GM12878 (cell line): ENCODE measurements at regions not wholly inside any gene's neighbourhood (a gene's known extent, or its start where the extent isn't known, plus 50 kb on each side); places are given as distances from the start of the nearest gene placed in this dataset.

ENCODE experiments used
- ATAC-seq: fragments of 200-7000 bp; cut with Tn5 transposase; 3 replicates; pipeline ENCODE4 v1.9.1; 2020; ENCODE audit warnings: mild to moderate bottlenecking, moderate library complexity
- BruUV-seq: library from RNA; stranded (reverse); fragments of 400-500 nt; replicated peaks from 2 replicates; lab custom pipeline; 2021; lab: Mats Ljungman, UMichigan
- CTCF ChIA-PET: fragments of 300-600 bp; sonication (Branson Sonifier 250); formaldehyde crosslinking; extraction: SDS; loops from one replicate; lab custom pipeline; 2021; ENCODE audit warnings: inconsistent platforms; lab: Yijun Ruan, JAX
- POLR2A ChIA-PET: fragments of 350-600 bp; formaldehyde crosslinking; extraction: SDS; loops from one replicate; lab custom pipeline; 2021; ENCODE audit warnings: inconsistent platforms; lab: Charles Lee
- RAD21 ChIA-PET: fragments of 300-600 bp; sonication (Branson Sonifier 250); formaldehyde crosslinking; loops from one replicate; lab custom pipeline; 2023; ENCODE audit warnings: antibody characterized with exemption; ENCODE audit not compliant: unreplicated experiment; lab: Charles Lee
- SMC1A ChIA-PET: fragments of 300-600 bp; sonication (Branson Sonifier 250); formaldehyde crosslinking; loops from one replicate; lab custom pipeline; 2023; ENCODE audit not compliant: unreplicated experiment, uncharacterized antibody; lab: Charles Lee
- DNase-seq: peaks from one replicate; pipeline ENCODE4 v3.0.0-alpha.2; 2011; ENCODE audit warnings: low read depth, low spot score
- FAIRE-seq: peaks from 3 replicates; lab custom pipeline; 2011; peaks lifted over from hg19 to GRCh38; lab: Jason Lieb, UNC
- H2AFZ ChIP-seq: 2 replicates; pipeline ENCODE4 v1.6.0; 2011; ENCODE audit warnings: low read depth, low read length, control low read depth; ENCODE audit not compliant: control insufficient read depth
- H3K27ac ChIP-seq: 2 replicates; pipeline ENCODE4 v1.5.1; 2011; ENCODE audit warnings: control low read depth; ENCODE audit not compliant: control insufficient read depth, insufficient read depth
- H3K27me3 ChIP-seq, 2 experiments: replicated peaks in 1 of 2; 2 replicates each; pipeline versions ENCODE4 v1.6.0 to v1.6.1; 2011; ENCODE audit warnings: low read length in 1 of 2; ENCODE audit not compliant: control insufficient read depth in 2 of 2, insufficient read depth in 2 of 2
- H3K36me3 ChIP-seq, 2 experiments: 2 replicates each; pipeline ENCODE4 v1.5.1; 2011; ENCODE audit warnings: low read length in 1 of 2; ENCODE audit not compliant: control insufficient read depth in 2 of 2, insufficient read depth in 2 of 2
- H3K4me1 ChIP-seq: 2 replicates; pipeline ENCODE4 v1.6.1; 2011; ENCODE audit warnings: mild to moderate bottlenecking, low read length, moderate library complexity, mixed read lengths; ENCODE audit not compliant: control insufficient read depth, insufficient read depth
- H3K4me2 ChIP-seq: 2 replicates; pipeline ENCODE4 v1.6.0; 2011; ENCODE audit warnings: control low read depth; ENCODE audit not compliant: control insufficient read depth, insufficient read depth
- H3K4me3 ChIP-seq: fragments of 200-600 bp; sonication (generic); 2 replicates; pipeline ENCODE4 v1.5.1; 2016
- H3K79me2 ChIP-seq: 2 replicates; pipeline ENCODE4 v1.6.0; 2011; ENCODE audit warnings: low read length; ENCODE audit not compliant: control insufficient read depth, insufficient read depth
- H3K9ac ChIP-seq: 2 replicates; pipeline ENCODE4 v1.8.0; 2011; ENCODE audit warnings: low read length, control low read depth, mixed read lengths; ENCODE audit not compliant: control insufficient read depth, insufficient read depth
- H3K9me3 ChIP-seq: replicated peaks from 3 replicates; pipeline ENCODE4 v1.5.1; 2011; ENCODE audit warnings: mild to moderate bottlenecking, low read length; ENCODE audit not compliant: control insufficient read depth, insufficient read depth
- H4K20me1 ChIP-seq: 2 replicates; pipeline ENCODE4 v1.6.0; 2011; ENCODE audit not compliant: control insufficient read depth, insufficient read depth
- BACH1 ChIP-seq: fragments of 450-650 bp; IDR thresholded peaks from 2 replicates; pipeline ENCODE4 v1.6.1; 2017; ENCODE audit warnings: mild to moderate bottlenecking, borderline replicate concordance
- ESRRA ChIP-seq: IDR thresholded peaks from 2 replicates; pipeline ENCODE4 v1.6.1; 2012; ENCODE audit warnings: mild to moderate bottlenecking, low read length, improper control_type of control experiment
- FOS ChIP-seq: IDR thresholded peaks from 3 replicates; pipeline ENCODE4 v1.6.1; 2011; ENCODE audit warnings: borderline replicate concordance; ENCODE audit not compliant: insufficient read length; ENCODE audit errors: extremely low read depth
- IRF4 ChIP-seq: IDR thresholded peaks from 2 replicates; pipeline ENCODE4 v1.6.1; 2011; ENCODE audit warnings: low read depth, low read length
- KLF5 ChIP-seq: fragments of 450-650 bp; IDR thresholded peaks from 2 replicates; pipeline ENCODE4 v1.6.1; 2014; ENCODE audit warnings: mild to moderate bottlenecking; ENCODE audit not compliant: partially characterized antibody
- PAX5 ChIP-seq: IDR thresholded peaks from 2 replicates; pipeline ENCODE4 v1.6.1; 2011; ENCODE audit warnings: low read depth, low read length, borderline replicate concordance
- RELA ChIP-seq: fragments of 450-650 bp; IDR thresholded peaks from 2 replicates; pipeline ENCODE4 v1.8.0; 2014; ENCODE audit warnings: borderline replicate concordance; ENCODE audit not compliant: partially characterized antibody
- RFX5 ChIP-seq: IDR thresholded peaks from 2 replicates; pipeline ENCODE4 v1.6.1; 2011; ENCODE audit warnings: low read depth, low read length, improper control_type of control experiment
- SIX5 ChIP-seq: IDR thresholded peaks from 2 replicates; pipeline ENCODE4 v1.6.1; 2011; ENCODE audit warnings: mild to moderate bottlenecking, low read depth, low read length, moderate library complexity; ENCODE audit not compliant: severe bottlenecking
- SPI1 ChIP-seq: IDR thresholded peaks from 2 replicates; pipeline ENCODE4 v1.6.1; 2011; ENCODE audit warnings: low read depth, mild to moderate bottlenecking, low read length, moderate library complexity, borderline replicate concordance; ENCODE audit not compliant: insufficient read depth
- WGBS: methylation state at CpG from one replicate; pipeline ENCODE4 v1.1.6; 2016; ENCODE audit warnings: low lambda C conversion rate; ENCODE audit not compliant: insufficient replicate concordance, insufficient coverage; ENCODE audit errors: missing lambda C conversion rate; 5-methylcytosine and 5-hydroxymethylcytosine counted together
- in situ Hi-C: fragments of 300-500 bp; cut with MboI; formaldehyde crosslinking; loops from 9 replicates; pipeline ENCODE4 v1.14.3; 2018; ENCODE audit warnings: mixed read lengths
- intact Hi-C: fragments of 100-400 bp; cut with micrococcal nuclease; formaldehyde crosslinking; loops from one replicate; pipeline ENCODE4 v1.14.2; 2022; ENCODE audit not compliant: unreplicated experiment
- TF ChIP-seq, protein P1 (sequence below): IDR thresholded peaks from 2 replicates; pipeline ENCODE4 v1.6.1; 2012; ENCODE audit warnings: low read depth, low read length, improper control_type of control experiment
- TF ChIP-seq, protein P2 (sequence below): fragments of 450-650 bp; IDR thresholded peaks from 2 replicates; pipeline ENCODE4 v1.6.1; 2017; ENCODE audit warnings: mild to moderate bottlenecking, moderate library complexity

DNA sequence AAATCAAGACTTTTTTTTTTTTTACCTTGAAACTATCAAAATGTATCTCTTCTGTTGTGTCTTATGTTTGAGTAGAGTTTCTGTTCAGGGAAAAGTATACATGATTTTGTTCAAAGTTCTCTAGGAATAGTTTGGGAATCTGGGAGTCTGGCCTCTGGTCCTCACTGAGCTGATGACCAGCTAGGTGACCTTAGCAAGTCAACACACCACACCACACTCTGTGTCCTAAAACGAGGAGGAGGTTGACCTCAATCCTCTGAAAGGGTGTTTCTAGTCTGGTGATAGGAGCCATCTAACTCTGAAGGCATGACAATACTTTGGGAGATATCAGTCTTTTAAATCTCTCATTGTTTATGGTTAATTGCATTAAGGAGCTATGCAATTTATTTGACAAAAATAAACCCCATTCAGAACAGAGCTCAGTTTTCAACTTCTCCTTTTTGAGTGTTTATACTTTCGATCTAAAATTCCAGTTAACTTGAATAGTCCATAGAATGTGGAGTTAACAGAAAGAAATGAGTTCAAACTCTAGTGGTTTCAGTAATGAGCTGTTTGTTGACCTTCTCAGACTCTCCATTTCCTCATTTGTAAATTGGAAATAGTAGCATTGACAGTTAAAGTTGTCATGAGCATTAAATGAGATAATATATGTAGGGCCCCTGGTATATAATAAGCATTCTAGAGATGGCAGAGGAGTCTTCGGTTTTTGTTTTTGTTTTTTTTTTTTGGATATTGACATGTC lies 112.2 kb upstream of the LRRN1 start:
- ATAC-seq, result no peak
- Histone ChIP-seq H3K79me2 (no peaks in the 10 kb centered on the region), H2AFZ (no peak overlapping the region), H3K4me2 (no peak overlapping the region), H3K36me3 (no peaks in the 10 kb centered on the region), H4K20me1 (no peaks in the 10 kb centered on the region), H3K27ac (no peak overlapping the region), H3K9ac (no peak overlapping the region), H3K27me3 (no peaks in the 10 kb centered on the region), H3K4me3 (no peak overlapping the region), H3K9me3 (no peaks in the 10 kb centered on the region), H3K4me1 (no peaks in the 10 kb centered on the region)
- SMC1A ChIA-PET, result interaction anchor here (0.8 to 1.0 kb wide), 2 partner anchors 11 to 19 kb away, joined by 3 read pairs; no protein-coding TSS in a partner anchor
- no TSS peak for BruUV-seq
- RAD21 ChIA-PET, result no interaction called here
- POLR2A ChIA-PET, result no interaction called here
- WGBS, result 4% methylated on average over 3 of the region's 3 CpGs
- DNase-seq, result no peak
- no peak for FAIRE-seq
- in situ Hi-C loops, result no loop called here
- intact Hi-C loops, result no loop called here
- TF ChIP-seq ESRRA (no peak), PAX5 (no peak), SPI1 (0 out of 2 replicates have a peak, but pooled peaks have one; percentile 4)
- CTCF ChIA-PET, result no interaction called here

DNA sequence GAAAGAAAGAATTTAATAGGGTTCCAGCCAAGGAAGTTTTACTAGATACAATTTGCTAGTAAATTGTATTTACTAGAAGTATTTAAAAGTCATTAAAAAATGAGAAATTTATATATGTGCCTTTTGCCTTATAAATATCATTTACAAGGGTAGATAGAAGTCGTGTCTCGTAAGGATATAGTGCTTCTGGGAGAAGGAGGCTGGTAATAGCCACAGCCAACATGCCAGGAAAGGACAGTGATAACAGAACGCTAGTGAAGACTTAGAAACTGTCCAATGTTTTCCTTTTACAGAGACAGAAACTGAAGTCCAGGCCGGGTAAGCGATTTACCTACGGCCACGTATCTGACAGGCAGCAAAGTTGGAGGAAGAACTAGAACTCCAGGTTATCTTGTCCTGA lies 113.5 kb upstream of the LRRN1 start:
- Histone ChIP-seq H3K4me2 (no peak overlapping the region), H3K9ac (no peak overlapping the region), H3K4me3 (no peak overlapping the region), H3K27ac (no peak overlapping the region), H3K4me1 (no peaks in the 10 kb centered on the region), H3K36me3 (no peaks in the 10 kb centered on the region), H3K9me3 (no peaks in the 10 kb centered on the region), H3K27me3 (no peaks in the 10 kb centered on the region), H4K20me1 (no peaks in the 10 kb centered on the region), H2AFZ (no peak overlapping the region), H3K79me2 (no peaks in the 10 kb centered on the region)
- no peak for FAIRE-seq
- no peak for ATAC-seq
- TF ChIP-seq SIX5 (no peak), FOS (no peak), IRF4 (no peak), KLF5 (no peak), RELA (no peak), RFX5 (no peak), BACH1 (no peak)
- TF ChIP-seq, protein P1, sequence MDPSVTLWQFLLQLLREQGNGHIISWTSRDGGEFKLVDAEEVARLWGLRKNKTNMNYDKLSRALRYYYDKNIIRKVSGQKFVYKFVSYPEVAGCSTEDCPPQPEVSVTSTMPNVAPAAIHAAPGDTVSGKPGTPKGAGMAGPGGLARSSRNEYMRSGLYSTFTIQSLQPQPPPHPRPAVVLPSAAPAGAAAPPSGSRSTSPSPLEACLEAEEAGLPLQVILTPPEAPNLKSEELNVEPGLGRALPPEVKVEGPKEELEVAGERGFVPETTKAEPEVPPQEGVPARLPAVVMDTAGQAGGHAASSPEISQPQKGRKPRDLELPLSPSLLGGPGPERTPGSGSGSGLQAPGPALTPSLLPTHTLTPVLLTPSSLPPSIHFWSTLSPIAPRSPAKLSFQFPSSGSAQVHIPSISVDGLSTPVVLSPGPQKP, result no peak
- TF ChIP-seq, protein P2, sequence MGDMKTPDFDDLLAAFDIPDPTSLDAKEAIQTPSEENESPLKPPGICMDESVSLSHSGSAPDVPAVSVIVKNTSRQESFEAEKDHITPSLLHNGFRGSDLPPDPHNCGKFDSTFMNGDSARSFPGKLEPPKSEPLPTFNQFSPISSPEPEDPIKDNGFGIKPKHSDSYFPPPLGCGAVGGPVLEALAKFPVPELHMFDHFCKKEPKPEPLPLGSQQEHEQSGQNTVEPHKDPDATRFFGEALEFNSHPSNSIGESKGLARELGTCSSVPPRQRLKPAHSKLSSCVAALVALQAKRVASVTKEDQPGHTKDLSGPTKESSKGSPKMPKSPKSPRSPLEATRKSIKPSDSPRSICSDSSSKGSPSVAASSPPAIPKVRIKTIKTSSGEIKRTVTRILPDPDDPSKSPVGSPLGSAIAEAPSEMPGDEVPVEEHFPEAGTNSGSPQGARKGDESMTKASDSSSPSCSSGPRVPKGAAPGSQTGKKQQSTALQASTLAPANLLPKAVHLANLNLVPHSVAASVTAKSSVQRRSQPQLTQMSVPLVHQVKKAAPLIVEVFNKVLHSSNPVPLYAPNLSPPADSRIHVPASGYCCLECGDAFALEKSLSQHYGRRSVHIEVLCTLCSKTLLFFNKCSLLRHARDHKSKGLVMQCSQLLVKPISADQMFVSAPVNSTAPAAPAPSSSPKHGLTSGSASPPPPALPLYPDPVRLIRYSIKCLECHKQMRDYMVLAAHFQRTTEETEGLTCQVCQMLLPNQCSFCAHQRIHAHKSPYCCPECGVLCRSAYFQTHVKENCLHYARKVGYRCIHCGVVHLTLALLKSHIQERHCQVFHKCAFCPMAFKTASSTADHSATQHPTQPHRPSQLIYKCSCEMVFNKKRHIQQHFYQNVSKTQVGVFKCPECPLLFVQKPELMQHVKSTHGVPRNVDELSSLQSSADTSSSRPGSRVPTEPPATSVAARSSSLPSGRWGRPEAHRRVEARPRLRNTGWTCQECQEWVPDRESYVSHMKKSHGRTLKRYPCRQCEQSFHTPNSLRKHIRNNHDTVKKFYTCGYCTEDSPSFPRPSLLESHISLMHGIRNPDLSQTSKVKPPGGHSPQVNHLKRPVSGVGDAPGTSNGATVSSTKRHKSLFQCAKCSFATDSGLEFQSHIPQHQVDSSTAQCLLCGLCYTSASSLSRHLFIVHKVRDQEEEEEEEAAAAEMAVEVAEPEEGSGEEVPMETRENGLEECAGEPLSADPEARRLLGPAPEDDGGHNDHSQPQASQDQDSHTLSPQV, result no peak
- in situ Hi-C loops (no loop called here), intact Hi-C loops (no loop called here)
- BruUV-seq, result no TSS peak
- ChIA-PET POLR2A (no interaction called here), CTCF (no interaction called here), RAD21 (no interaction called here), SMC1A (no interaction called here)
- DNase-seq, result no peak
- 33% methylated on average over 7 of the region's 7 CpGs for WGBS
